Neural progenitor cell (in vitro differentiated cells): ENCODE measurements at regions not wholly inside any gene's neighbourhood (a gene's known extent, or its start where the extent isn't known, plus 50 kb on each side); places are given as distances from the start of the nearest gene placed in this dataset.

Source experiments
- EZH2phosphoT487 ChIP-seq: fragments of 200-600 bp; sonication (generic); IDR thresholded peaks from 2 replicates; pipeline ENCODE4 v1.6.1; 2017; ENCODE audit warnings: antibody characterized with exemption
- TF ChIP-seq, protein P1 (sequence below): fragments of 200-600 bp; sonication (generic); IDR thresholded peaks from 2 replicates; pipeline ENCODE4 v1.5.1; 2017; ENCODE audit warnings: antibody characterized with exemption, mild to moderate bottlenecking

DNA sequence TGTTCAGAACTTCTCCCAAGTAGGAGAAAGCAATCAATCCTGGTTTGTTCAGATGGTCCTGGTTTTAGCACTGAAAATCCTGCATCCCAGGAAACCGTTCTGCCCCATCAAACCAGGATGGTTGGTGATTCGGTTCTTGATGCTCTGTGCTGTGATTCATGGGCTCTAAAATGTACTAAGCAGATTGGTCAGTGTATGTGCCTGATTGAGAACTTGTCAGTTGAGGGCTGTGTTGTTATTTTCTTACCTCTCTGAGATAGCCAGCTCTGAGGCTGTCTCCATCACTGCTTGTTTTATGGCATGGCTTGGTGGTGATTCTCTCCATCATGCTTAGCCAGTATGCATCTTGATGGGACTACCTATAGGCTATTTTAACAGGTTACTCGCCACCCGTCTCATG lies 246.9 kb upstream of the RBFOX1 start:
- TF ChIP-seq, protein P1, sequence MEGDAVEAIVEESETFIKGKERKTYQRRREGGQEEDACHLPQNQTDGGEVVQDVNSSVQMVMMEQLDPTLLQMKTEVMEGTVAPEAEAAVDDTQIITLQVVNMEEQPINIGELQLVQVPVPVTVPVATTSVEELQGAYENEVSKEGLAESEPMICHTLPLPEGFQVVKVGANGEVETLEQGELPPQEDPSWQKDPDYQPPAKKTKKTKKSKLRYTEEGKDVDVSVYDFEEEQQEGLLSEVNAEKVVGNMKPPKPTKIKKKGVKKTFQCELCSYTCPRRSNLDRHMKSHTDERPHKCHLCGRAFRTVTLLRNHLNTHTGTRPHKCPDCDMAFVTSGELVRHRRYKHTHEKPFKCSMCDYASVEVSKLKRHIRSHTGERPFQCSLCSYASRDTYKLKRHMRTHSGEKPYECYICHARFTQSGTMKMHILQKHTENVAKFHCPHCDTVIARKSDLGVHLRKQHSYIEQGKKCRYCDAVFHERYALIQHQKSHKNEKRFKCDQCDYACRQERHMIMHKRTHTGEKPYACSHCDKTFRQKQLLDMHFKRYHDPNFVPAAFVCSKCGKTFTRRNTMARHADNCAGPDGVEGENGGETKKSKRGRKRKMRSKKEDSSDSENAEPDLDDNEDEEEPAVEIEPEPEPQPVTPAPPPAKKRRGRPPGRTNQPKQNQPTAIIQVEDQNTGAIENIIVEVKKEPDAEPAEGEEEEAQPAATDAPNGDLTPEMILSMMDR, result no peak
- TF ChIP-seq EZH2phosphoT487, result no peak
